RWPE2 (cell line): ENCODE measurements at regions not wholly inside any gene's neighbourhood (a gene's known extent, or its start where the extent isn't known, plus 50 kb on each side); places are given as distances from the start of the nearest gene placed in this dataset.
A peak's percentile ranks its signal among the peaks of the same experiment; 100 is the strongest.

Source experiments
- ATAC-seq: fragments of 200-7000 bp; cut with Tn5 transposase; 3 replicates; pipeline ENCODE4 v1.9.1; 2021; ENCODE audit warnings: low read depth
- DNase-seq: peaks from one replicate; pipeline ENCODE4 v3.0.0-alpha.2; 2020; ENCODE audit warnings: low spot score
- H3K27ac ChIP-seq: fragments of 450-650 bp; 2 replicates; pipeline ENCODE4 v1.5.1; 2017; ENCODE audit warnings: mild to moderate bottlenecking; ENCODE audit not compliant: poor library complexity, severe bottlenecking
- H3K27me3 ChIP-seq: fragments of 250-450 bp; sonication (Bioruptor Pico); 2 replicates; pipeline ENCODE4 v1.5.1; 2021; ENCODE audit warnings: mild to moderate bottlenecking, moderate library complexity; ENCODE audit not compliant: insufficient read depth, poor library complexity, severe bottlenecking
- H3K36me3 ChIP-seq: fragments of 250-450 bp; sonication (Bioruptor Pico); 2 replicates; pipeline ENCODE4 v1.5.1; 2020; ENCODE audit warnings: low read depth, mild to moderate bottlenecking, moderate library complexity
- H3K4me1 ChIP-seq: fragments of 250-450 bp; sonication (Bioruptor Pico); 2 replicates; pipeline ENCODE4 v1.5.1; 2021; ENCODE audit warnings: mild to moderate bottlenecking, moderate library complexity; ENCODE audit not compliant: insufficient read depth, poor library complexity, severe bottlenecking
- H3K4me3 ChIP-seq: fragments of 250-450 bp; sonication (Bioruptor Pico); 2 replicates; pipeline ENCODE4 v1.5.1; 2021; ENCODE audit warnings: mild to moderate bottlenecking, moderate library complexity; ENCODE audit not compliant: severe bottlenecking
- H3K9me3 ChIP-seq: fragments of 250-450 bp; sonication (Bioruptor Pico); 2 replicates; pipeline ENCODE4 v1.5.1; 2021; ENCODE audit warnings: mild to moderate bottlenecking, moderate library complexity; ENCODE audit not compliant: severe bottlenecking
- CTCF ChIP-seq: fragments of 450-650 bp; IDR thresholded peaks from one replicate; pipeline ENCODE4 v1.5.1; 2017; ENCODE audit warnings: mild to moderate bottlenecking, moderate library complexity; ENCODE audit not compliant: poor library complexity, severe bottlenecking

- H3K27ac ChIP-seq, result no peak overlapping the region
- DNase-seq (no peak), ATAC-seq (no peak)
- no peaks in the 10 kb centered on the region for H3K27me3 ChIP-seq
- TF ChIP-seq CTCF, result no peak
- H3K9me3 ChIP-seq, result no peaks in the 10 kb centered on the region
- no peaks in the 10 kb centered on the region for H3K4me1 ChIP-seq
- no peaks in the 10 kb centered on the region for H3K36me3 ChIP-seq
- no peak overlapping the region for H3K4me3 ChIP-seq
Measured at GRCh38 chr1:102733491-102734236, 374.7 kb downstream of the COL11A1 start.

- no peaks in the 10 kb centered on the region for H3K4me1 ChIP-seq
- DNase-seq (no peak), ATAC-seq (peak; percentile 61; the same call in 2 of the 3 replicates)
- no peak overlapping the region for H3K4me3 ChIP-seq
- H3K27ac ChIP-seq, result no peak overlapping the region
- TF ChIP-seq CTCF, result no peak
- no peaks in the 10 kb centered on the region for H3K27me3 ChIP-seq
- no peaks in the 10 kb centered on the region for H3K9me3 ChIP-seq
- no peaks in the 10 kb centered on the region for H3K36me3 ChIP-seq
Measured at GRCh38 chr1:102732927-102733326, 375.4 kb downstream of the COL11A1 start.

- DNase-seq, result no peak
- no peaks in the 10 kb centered on the region for H3K4me1 ChIP-seq
Measured at GRCh38 chr1:102726417-102726816, 381.9 kb downstream of the COL11A1 start.

GRCh38 chr1:102724741-102725140, 383.6 kb downstream of the COL11A1 start:
- Histone ChIP-seq H3K4me3 (no peak overlapping the region), H3K27me3 (peaks cover 3% of the 10 kb centered on the region), H3K36me3 (no peaks in the 10 kb centered on the region)

More at GRCh38 chr1:102726417-102726816, 381.9 kb downstream of the COL11A1 start:
- TF ChIP-seq CTCF, result no peak
- no peak overlapping the region for H3K27ac ChIP-seq
- no peak for ATAC-seq
- no peaks in the 10 kb centered on the region for H3K36me3 ChIP-seq
- no peaks in the 10 kb centered on the region for H3K9me3 ChIP-seq
- H3K4me3 ChIP-seq, result no peak overlapping the region
- H3K27me3 ChIP-seq, result peaks cover 3% of the 10 kb centered on the region

More at GRCh38 chr1:102724741-102725140, 383.6 kb downstream of the COL11A1 start:
- Histone ChIP-seq H3K27ac (no peak overlapping the region), H3K9me3 (no peaks in the 10 kb centered on the region), H3K4me1 (no peaks in the 10 kb centered on the region)
- TF ChIP-seq CTCF, result no peak
- no peak for ATAC-seq
- no peak for DNase-seq
